ENCODE measurements at regions not wholly inside any gene's neighbourhood (a gene's known extent, or its start where the extent isn't known, plus 50 kb on each side); places are given as distances from the start of the nearest gene placed in this dataset.

- no peak overlapping the region for H3K4me3 ChIP-seq
- no peaks in the 10 kb centered on the region for H3K36me3 ChIP-seq
- no peak for DNase-seq (ENCODE audit: low spot score in 2 of 2)
- no peaks in the 10 kb centered on the region for H3K9me3 ChIP-seq
- no peak overlapping the region for H3K27ac ChIP-seq
- H3K4me1 ChIP-seq, result no peaks in the 10 kb centered on the region
- TF ChIP-seq EP300 (IDR thresholded peaks at IDR 0.05) (no peak), CTCF (IDR thresholded peaks at IDR 0.05) (no peak), POLR2A (IDR thresholded peaks at IDR 0.05) (no peak)
- 73 to 74% methylated on average over 2 of the region's 2 CpGs for WGBS, 2 donors
- no peaks in the 10 kb centered on the region for H3K27me3 ChIP-seq
These were observed 1183.9 kb downstream of the DIAPH3 start for GRCh38 chr13:58979851-58980250.

GRCh38 chr13:58985845-58986244 lies 1177.9 kb downstream of the DIAPH3 start:
- H3K27me3 ChIP-seq, result no peaks in the 10 kb centered on the region
- H3K4me3 ChIP-seq, result no peak overlapping the region
- H3K36me3 ChIP-seq, result no peaks in the 10 kb centered on the region
- DNase-seq (ENCODE audit: low spot score in 2 of 2), result no peak
- H3K27ac ChIP-seq, result no peak overlapping the region
- no peaks in the 10 kb centered on the region for H3K4me1 ChIP-seq
- H3K9me3 ChIP-seq, result no peaks in the 10 kb centered on the region
- no peak for TF ChIP-seq CTCF (IDR thresholded peaks at IDR 0.05)
- no peak for TF ChIP-seq POLR2A (IDR thresholded peaks at IDR 0.05)
- no peak for TF ChIP-seq EP300 (IDR thresholded peaks at IDR 0.05)
- WGBS, 2 donors, result 83 to 96% methylated on average over 3 of the region's 3 CpGs

GRCh38 chr13:58989556-58989955 lies 1174.2 kb downstream of the DIAPH3 start:
- H3K27me3 ChIP-seq, result no peaks in the 10 kb centered on the region
- DNase-seq (ENCODE audit: low spot score in 2 of 2), result no peak
- 61 to 73% methylated on average over 1 of the region's 1 CpG for WGBS, 2 donors
- H3K9me3 ChIP-seq, result no peaks in the 10 kb centered on the region
- no peak overlapping the region for H3K27ac ChIP-seq
- no peak overlapping the region for H3K4me3 ChIP-seq
- no peaks in the 10 kb centered on the region for H3K36me3 ChIP-seq
- H3K4me1 ChIP-seq, result no peaks in the 10 kb centered on the region
- TF ChIP-seq CTCF (IDR thresholded peaks at IDR 0.05), result no peak
- TF ChIP-seq EP300 (IDR thresholded peaks at IDR 0.05), result no peak
- no peak for TF ChIP-seq POLR2A (IDR thresholded peaks at IDR 0.05)

DNA sequence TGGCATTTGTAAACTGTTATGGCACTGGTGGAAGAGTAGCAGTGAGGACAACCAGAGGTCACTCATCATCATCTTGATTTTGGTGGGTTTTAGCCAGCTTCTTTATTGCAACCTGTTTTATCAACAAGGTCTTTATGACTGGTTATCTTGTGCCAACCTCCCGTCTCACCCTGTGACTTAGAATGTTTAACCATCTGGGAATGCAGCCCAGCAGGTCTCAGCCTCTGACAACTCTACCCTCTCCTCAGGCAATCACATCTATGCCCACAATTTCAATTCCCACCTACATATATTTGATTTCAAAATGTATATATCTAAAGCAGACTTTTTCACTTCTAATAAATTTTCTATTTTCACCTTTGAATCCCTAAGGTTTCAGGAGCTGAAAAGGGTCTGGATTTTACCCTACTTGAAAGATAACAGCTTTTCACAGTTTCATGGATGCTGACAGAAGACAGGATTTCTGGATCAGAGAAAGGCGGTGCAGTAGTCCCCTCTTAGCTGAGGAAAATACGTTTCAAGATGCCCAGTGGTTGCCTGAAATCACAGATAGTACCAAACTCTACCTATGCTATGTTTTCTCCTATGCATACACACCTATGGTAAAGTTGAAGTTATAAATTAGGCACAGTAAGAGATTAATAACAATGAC lies 1171.8 kb downstream of the DIAPH3 start:
- Histone ChIP-seq H3K36me3 (no peaks in the 10 kb centered on the region), H3K9me3 (no peaks in the 10 kb centered on the region), H3K27me3 (no peaks in the 10 kb centered on the region), H3K4me3 (no peak overlapping the region), H3K27ac (no peak overlapping the region), H3K4me1 (no peaks in the 10 kb centered on the region)
- TF ChIP-seq POLR2A (IDR thresholded peaks at IDR 0.05) (no peak), CTCF (IDR thresholded peaks at IDR 0.05) (no peak), EP300 (IDR thresholded peaks at IDR 0.05) (no peak)
- WGBS, 2 donors, result 88 to 90% methylated on average over 3 of the region's 3 CpGs
- DNase-seq (ENCODE audit: low spot score in 2 of 2), result no peak

DNA sequence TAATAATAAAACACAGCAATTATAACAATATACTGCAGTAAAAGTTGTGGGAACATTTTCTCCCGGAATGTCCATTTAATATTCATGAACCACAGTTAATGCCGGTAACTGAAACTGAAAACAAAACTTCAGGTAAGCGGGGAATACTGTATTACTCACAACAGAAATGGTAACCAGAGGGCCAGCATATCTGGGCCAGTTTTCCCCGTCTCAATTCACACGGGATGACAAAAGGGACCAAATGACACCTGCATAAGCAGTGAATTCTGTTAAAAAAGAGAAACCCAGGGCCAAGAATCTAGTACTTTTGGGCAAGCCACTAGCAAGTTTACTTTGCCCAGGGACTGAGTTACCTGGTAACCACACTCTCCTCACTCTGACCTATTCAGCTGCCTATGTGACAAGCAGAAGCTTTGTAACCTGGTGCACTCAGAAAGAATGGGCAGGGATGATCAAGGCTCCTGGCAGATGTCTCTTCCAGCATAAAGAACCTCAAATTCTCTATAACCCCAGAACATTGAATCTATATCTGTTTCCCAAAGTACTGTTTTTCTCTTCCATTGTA lies 1171.2 kb downstream of the DIAPH3 start:
- no peaks in the 10 kb centered on the region for H3K27me3 ChIP-seq
- no peak for TF ChIP-seq EP300 (IDR thresholded peaks at IDR 0.05)
- no peak for TF ChIP-seq CTCF (IDR thresholded peaks at IDR 0.05)
- no peak for TF ChIP-seq POLR2A (IDR thresholded peaks at IDR 0.05)
- no peak for DNase-seq (ENCODE audit: low spot score in 2 of 2)
- no peak overlapping the region for H3K27ac ChIP-seq
- no peaks in the 10 kb centered on the region for H3K4me1 ChIP-seq
- no peaks in the 10 kb centered on the region for H3K9me3 ChIP-seq
- WGBS, 2 donors, result 92 to 95% methylated on average over 5 of the region's 5 CpGs
- no peaks in the 10 kb centered on the region for H3K36me3 ChIP-seq
- no peak overlapping the region for H3K4me3 ChIP-seq

Data from tibial nerve (tissue), 4 donors.